ENCODE measurements at regions not wholly inside any gene's neighbourhood (a gene's known extent, or its start where the extent isn't known, plus 50 kb on each side); places are given as distances from the start of the nearest gene placed in this dataset.

DNA sequence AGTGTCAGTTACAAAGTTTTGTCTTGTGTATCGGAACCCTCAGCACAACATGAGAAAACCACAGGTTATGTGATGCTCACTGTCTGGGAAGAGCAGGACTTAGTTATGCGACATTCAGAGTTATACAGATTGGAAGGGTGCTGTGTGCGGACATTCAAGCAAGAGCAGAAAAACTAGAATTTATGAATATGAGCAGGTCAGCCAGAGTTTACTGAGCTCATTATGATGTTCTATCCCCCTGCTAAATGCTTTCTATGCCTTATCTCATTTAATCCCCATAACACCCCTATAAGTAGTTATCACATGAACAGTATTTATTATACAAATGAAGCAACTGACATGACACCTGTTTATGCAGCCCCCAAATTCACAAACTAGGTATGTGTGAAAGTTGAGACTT, 1083.2 kb downstream of the FLRT2 start:
- no peak overlapping the region for H3K4me3 ChIP-seq (ENCODE audit: low read depth, low read length)
- no peak for DNase-seq (ENCODE audit: low read depth)

DNA sequence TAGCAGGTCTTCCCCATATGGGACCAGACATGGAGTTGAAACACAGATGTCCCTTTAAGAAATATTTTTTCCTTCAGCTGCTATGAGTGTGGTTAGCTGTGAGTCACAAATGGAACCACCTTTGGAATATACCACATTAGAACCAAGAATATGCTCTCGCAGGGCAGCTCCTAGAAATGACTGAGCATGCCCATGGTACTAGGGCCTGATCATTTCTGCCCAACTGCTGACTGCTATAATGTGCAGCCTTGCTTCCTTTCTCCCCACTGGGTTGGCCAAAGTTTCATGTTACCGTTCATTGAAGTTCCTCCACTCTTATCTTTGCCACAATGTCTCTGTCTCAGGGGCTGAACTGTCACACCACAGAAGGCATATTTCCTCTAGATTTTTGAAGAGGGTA, 1074.6 kb downstream of the FLRT2 start:
- no peak overlapping the region for H3K4me3 ChIP-seq (ENCODE audit: low read depth, low read length)
- no peak for DNase-seq (ENCODE audit: low read depth)

DNA sequence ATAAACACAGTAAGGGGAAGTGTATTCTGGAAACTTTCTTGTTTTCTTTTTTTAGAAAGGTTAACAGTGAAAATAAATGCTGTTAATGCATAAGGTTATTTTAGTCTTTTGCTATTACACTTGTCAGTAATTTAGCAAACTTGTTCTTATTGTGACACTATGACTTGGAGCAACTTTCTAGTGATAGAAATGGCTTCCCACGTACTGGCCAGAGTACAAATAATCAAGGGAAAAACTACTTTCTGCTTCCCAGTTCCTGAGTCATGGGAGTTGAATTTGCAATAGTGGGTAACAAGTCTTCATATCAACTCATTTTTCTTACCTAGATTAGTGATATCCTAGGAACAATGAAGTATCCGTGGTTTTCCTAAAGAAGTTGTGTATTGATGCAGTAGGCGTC, 1072.3 kb downstream of the FLRT2 start:
- no peak for DNase-seq (ENCODE audit: low read depth)
- no peak overlapping the region for H3K4me3 ChIP-seq (ENCODE audit: low read depth, low read length)

DNA sequence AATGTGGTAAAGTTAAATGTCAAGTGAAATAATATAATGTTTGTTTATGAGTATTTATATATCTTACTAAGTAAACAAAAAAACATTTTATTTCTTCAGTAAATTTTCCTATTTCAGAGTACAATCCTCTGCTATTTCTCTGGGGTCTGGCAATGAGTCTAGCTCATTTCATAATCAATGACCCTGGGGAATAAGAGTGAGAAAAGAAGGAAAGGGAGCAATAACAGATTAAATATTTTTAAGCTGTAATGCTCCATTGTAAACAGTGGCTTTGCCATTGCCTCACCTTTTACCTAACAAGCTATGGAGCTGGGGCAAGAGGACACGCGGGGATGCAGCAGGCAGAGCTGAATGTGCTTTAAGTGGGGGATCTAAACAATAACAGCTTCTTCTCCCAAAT, 1071.9 kb downstream of the FLRT2 start:
- no peak for DNase-seq (ENCODE audit: low read depth)

DNA sequence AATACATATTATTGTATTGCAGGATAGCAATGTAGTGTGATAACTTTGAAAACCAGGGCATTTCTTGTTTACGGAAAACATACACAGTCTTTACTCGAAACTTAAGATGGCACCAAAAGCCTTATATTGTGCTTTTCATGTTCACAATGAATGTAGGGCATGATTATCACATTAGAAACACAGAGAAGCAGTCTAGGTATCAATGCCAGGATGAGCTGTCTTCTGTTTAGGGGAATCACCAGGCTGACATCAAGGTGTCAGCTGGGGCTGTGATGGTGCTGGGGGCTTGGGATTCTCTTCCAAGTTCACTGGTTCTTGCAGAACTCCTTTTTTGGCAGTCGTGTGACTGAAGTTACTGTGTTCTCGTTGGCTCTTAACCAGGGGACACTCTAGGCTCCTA, 1067.3 kb downstream of the FLRT2 start:
- no peak overlapping the region for H3K4me3 ChIP-seq (ENCODE audit: low read depth, low read length)
- no peak for DNase-seq (ENCODE audit: low read depth)

More for the DNA sequence above, 1071.9 kb downstream of the FLRT2 start:
- no peak overlapping the region for H3K4me3 ChIP-seq (ENCODE audit: low read depth, low read length)

DNA sequence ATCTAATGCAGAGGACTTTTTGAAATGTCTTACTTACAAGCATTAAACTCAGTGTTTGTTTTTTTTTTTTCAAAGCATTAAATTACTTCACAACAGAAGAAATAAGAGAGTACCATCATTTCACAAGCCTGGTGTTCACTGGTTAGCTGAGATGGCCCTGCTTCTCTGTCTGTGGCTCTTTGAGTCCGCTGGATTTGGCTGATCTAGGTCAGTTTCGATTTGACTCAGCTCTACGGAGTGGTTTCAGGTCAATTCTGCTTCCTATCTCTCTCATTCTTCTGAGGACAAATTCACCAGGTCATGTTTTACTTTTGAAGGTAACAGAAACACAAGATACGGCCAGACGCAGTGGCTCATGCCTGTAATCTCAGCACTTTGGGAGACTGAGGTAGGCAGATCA, 1066.1 kb downstream of the FLRT2 start:
- no peak overlapping the region for H3K4me3 ChIP-seq (ENCODE audit: low read depth, low read length)
- no peak for DNase-seq (ENCODE audit: low read depth)

DNA sequence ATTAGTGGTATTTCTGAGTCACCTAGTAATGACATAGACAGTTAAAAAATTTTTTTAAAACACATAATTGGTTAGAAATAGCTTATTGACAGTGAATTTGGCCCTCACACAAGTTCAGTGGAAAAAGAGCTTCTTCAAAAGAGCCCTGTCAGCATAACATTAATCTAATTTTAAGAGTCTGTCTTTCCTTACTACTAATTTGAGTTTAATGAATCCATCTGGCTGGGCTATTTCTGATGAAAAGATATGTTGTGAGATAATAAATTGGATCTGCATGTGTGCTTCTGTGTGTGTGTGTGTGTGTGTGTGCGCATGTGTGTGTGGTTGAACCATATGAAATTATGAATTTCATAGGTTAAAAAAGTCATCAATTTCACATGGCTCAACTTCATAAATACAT, 1045.2 kb downstream of the FLRT2 start:
- H3K4me3 ChIP-seq (ENCODE audit: low read depth, low read length) = no peak overlapping the region
- DNase-seq (ENCODE audit: low read depth) = no peak

DNA sequence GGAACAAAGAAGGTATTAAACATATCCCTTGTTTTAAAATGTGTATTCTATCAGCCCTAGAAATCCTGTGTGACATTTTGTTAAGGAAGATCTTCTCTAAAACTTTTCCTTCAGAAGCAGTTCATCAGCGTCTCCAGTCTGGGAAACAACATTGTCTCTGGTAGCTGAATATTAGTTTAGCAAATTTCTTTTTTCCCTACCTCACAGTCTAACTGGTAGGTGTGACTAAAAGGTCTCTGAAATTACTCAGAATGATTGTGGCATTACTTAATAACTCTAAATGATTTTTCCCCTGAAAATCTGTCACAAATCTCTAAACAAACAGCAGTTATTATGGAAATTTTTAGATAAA, 1044.8 kb downstream of the FLRT2 start:
- H3K4me3 ChIP-seq (ENCODE audit: low read depth, low read length) = no peak overlapping the region
- no peak for DNase-seq (ENCODE audit: low read depth)

DNA sequence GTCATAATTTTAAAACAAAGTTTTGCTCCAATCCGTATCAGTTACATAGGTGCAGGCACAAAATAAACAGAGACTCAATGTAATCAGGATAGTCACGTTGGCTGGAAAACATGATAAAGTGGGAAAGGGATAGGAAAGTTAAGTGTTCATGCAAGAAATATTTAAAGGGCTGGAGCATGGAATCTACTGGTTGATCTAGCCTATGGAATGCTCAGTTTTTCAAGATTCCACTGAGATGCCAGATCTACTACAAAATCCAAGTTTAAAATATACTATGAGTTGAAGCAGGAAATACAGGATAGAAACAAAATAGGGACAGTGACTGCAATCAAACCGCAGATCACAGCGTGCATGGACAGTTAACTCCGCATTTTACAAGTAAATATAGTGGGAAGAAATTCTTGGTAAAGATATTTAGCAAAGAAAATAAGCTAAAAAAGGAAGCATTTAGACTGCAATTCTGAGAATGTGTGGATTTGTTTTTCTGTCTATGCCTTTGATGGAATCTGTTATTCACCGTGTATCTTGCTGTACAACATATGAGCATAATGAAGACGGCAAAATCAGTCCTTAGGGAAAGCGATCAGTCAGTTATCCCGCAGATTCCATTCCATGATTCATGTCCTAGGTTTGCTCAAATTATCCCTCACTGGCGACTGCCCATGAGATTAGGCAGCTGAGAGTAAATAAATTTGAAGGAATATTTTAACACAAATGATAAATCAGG, 1044.3 kb downstream of the FLRT2 start:
- no peak overlapping the region for H3K4me3 ChIP-seq (ENCODE audit: low read depth, low read length)
- peak; percentile 25 for DNase-seq (ENCODE audit: low read depth)

DNA sequence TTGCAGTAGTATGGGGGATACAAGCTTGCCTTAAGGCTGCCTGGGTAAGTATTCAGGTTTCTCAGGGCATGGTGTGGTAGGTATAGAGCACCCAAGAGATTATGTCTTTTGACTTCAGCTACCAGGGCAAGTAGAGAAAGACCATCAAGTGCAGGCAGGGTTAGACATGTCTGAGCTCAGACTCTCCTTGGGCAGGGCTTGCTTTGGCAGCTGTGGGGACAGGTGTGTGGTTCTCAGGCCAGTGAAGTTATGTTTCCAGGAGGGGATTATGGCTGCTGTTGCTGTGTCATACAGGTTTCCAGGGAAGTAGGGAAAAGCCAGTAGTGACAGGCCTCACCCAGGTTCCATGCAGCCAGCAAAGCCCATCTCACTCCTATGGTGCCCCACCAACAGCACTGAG, 1040.4 kb downstream of the FLRT2 start:
- no peak for DNase-seq (ENCODE audit: low read depth)
- no peak overlapping the region for H3K4me3 ChIP-seq (ENCODE audit: low read depth, low read length)

DNA sequence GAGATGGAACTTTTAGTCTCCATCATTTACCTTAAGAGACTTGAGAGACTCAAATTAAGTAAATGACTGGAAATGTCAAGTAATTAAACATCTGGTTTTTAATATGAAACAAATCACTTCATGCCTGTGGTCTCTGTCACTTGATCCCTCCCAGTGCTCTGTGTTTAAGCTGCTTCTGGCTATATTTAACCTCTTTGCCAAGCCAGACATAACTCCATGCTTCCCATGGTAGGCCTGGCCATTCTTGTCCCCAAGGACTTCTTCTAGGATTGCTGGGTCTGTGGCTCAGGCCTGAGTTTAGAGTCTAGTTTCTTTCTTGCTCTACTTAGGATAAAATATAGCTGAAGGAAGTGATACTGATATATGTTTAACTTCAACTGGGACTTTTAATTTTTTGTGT, 1013.6 kb downstream of the FLRT2 start:
- DNase-seq (ENCODE audit: low read depth) = no peak

DNA sequence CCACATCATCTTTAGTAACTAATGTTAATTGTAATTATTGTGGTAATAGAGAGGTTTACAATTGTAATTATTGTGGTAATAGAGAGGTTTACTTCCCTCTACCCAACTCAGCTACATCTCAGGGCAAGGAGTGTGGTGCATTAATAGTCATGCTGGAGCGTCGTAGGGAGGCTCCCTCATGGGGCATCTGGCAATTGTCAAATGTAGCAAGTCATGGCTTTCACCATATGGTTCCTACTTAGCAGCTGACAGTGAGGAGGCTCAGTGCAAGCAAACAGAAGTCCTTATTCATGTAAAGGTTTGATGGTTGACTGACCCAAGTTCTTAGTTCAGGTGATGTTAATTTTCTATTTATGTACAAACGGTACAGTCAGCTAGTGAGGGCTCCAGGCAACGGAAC, 1012.0 kb downstream of the FLRT2 start:
- no peak overlapping the region for H3K4me3 ChIP-seq (ENCODE audit: low read depth, low read length)
- no peak for DNase-seq (ENCODE audit: low read depth)

More for the DNA sequence above, 1013.6 kb downstream of the FLRT2 start:
- no peak overlapping the region for H3K4me3 ChIP-seq (ENCODE audit: low read depth, low read length)

DNA sequence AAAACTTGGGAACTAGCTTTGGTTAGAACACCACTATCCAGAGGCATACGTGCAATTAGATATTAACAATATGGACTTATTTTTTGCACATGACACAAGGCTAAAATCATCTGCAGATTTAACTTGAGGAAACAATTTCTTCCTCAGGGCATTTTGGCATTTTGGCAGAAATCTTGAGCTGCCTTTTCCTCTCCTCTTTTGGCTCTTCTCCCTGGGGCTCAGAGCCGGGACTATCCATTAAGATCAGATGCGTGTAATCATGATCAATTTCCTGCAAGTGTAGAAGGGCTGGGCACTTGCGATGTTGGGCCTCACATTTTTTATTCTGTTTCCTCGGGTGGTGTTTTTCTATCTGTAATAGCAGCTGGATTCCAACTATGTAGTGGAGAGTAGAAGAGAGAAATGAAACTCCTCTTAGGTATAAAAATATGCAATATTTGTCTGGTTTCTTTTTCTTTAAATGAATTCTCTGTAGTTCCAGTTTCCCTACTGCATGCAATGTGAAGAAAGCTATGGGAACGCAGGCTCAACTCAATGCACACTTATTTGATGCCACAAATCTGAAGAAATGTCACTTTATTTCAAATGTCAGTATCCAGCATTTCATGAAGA, 1010.8 kb downstream of the FLRT2 start:
- no peak overlapping the region for H3K4me3 ChIP-seq (ENCODE audit: low read depth, low read length)
- no peak for DNase-seq (ENCODE audit: low read depth)

DNA sequence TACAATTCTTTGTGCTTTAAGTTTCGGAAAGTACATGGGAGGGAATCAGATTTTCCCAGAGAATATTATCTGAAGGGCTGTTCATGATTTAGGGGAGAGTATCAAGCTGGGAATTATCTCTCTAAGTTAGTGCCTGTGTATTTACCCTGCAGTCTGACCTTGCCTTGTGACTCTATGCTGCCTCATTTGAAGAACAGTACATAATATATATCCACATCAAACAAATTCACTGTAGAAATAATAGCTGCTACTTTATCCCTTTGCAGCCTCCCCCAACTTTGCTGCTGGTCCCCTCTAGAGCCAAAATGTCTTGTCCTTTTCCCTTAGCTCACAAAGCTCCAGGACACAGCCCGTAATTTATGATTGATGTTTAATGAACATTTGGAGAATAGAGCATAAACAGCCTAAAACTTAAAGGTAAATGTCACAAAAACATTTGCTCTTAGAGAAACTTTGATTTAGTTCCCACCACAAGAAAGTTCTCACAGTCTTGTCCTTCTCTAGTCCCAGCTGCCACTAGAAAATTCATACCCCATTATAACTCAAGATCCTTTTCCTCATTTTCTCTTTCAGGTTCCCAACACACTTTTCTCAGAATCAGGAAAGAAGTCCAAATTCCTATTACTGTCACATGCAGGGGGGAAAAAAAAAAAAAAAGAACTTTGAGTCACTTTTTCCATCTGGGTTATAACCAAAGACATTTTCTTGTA, 1009.6 kb downstream of the FLRT2 start:
- no peak overlapping the region for H3K4me3 ChIP-seq (ENCODE audit: low read depth, low read length)
- no peak for DNase-seq (ENCODE audit: low read depth)

DNA sequence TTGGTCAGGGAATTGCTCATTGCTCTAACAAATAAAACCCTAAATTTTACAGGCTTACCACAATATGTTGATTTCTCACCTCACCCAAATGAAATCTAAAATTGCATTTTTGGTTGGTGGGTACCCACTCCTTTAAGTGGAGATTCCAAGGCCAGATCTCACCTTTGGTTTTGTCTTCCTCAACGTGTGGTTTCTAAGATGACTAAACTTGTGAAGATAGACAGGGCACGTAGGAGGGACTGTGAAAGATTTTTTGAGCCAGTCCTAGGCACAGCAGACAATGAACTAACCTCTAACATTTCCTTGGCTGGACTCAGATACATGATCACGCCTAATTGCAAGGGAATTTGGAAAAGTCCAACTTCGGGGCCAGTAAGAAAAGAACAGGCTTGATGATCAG, 1003.9 kb downstream of the FLRT2 start:
- no peak for DNase-seq (ENCODE audit: low read depth)

DNA sequence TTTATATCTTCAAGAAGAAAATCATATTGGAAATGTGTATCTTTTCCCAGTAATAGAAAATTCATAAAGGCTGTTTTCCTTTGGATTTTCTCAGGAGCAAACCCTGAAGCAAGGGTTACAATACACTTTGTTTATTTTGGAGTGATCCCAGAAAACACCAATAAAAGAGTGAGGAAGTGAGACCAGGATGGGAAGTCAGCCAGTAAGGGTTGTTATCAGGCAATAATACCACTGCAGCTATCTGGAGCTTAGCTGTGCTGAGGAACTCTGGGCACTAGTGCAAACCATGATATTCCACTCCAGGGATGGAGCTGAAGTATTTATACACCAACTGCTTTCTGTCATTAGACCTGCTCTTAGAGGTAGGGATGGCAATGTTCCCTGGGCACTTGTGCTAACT, 1002.3 kb downstream of the FLRT2 start:
- peak; percentile 13 for DNase-seq (ENCODE audit: low read depth)
- H3K4me3 ChIP-seq (ENCODE audit: low read depth, low read length) = no peak overlapping the region

More for the DNA sequence above, 1003.9 kb downstream of the FLRT2 start:
- H3K4me3 ChIP-seq (ENCODE audit: low read depth, low read length) = no peak overlapping the region

DNA sequence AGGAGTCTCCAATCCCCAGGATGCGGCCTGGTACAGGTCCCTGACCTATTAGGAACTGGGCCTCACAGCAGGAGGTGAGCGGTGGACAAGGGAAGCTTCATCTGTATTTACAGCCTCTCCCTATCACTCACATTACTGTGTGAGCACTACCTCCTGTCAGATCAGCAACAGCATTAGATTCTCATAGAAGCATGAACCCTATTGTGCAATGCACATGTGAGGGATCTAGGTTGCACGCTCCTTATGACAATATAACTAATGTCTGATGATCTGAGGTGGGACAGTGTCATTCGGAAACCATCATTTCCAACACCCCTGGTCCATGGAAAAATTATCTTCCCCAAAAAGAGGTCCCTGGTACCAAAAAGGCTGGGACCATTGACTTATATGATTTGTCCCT, 1000.5 kb downstream of the FLRT2 start:
- DNase-seq (ENCODE audit: low read depth) = no peak
- no peak overlapping the region for H3K4me3 ChIP-seq (ENCODE audit: low read depth, low read length)

DNA sequence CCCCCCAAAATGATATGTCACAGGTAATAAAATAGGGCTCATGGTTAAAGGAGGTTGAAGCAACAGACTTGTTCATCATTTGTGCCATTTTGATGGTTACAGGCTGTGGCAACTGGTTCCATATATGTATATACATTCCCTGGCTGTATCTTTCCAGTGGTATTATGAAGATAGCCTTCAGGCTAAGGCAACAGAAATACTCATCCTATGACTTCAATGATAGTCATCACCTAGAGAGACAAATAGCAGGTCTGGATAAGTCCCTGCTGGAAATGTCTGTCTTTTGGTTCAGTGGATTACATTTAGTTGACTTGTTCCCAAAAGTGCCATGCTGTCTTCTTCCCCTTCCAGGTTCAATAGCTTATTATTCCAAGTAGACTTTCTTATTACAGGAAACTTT, 997.4 kb downstream of the FLRT2 start:
- no peak for DNase-seq (ENCODE audit: low read depth)
- no peak overlapping the region for H3K4me3 ChIP-seq (ENCODE audit: low read depth, low read length)

DNA sequence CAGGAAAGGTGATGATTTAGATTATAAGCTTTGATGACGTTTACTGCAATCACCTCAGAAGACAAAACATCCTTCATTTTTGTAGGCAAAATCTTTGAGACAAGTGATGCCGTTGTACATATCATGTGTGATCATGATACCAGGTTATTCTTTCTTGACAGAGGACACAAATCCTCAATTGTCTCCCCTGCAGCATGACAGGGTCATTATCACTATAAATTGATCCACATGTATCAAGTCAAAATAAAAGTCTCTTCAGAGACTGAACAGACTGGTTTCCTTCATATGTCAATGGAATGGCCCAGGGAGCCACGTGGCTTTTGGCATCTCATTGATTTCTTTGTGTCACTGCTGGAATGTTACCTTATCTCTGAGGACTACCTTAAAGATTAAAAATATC, 995.7 kb downstream of the FLRT2 start:
- no peak for DNase-seq (ENCODE audit: low read depth)

DNA sequence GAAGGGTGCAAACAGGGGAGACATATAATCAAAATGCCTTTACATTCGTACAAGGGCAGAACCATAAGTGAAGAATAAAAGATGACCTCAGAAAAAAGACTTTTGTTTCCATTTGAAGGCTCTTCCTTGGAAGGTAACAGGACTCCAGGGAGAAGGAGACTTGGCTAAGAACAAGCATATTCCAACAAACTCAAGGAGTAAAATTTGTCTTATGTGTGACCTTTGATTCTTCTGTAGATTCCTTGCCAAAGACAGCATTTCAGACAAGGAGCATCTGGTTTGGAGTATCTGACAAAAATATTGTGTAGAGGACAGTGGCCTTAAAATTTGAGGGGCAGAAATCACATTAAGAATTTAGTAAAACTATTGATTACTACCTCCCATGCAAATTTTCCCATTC, 991.9 kb downstream of the FLRT2 start:
- no peak for DNase-seq (ENCODE audit: low read depth)
- H3K4me3 ChIP-seq (ENCODE audit: low read depth, low read length) = no peak overlapping the region

More for the DNA sequence above, 995.7 kb downstream of the FLRT2 start:
- no peak overlapping the region for H3K4me3 ChIP-seq (ENCODE audit: low read depth, low read length)

All from skeletal muscle cell (primary cell).